Heart left ventricle (tissue), 16 donors: ENCODE measurements at regions not wholly inside any gene's neighbourhood (a gene's known extent, or its start where the extent isn't known, plus 50 kb on each side); places are given as distances from the start of the nearest gene placed in this dataset.

Experiments
- ATAC-seq, 4 donors: fragments of 200-7000 bp; cut with Tn5 transposase; one replicate each; pipeline ENCODE4 v1.9.1; 2020 to 2022; ENCODE audit warnings: moderate library complexity in 4 of 4, mild to moderate bottlenecking in 3 of 4, moderate number of reproducible peaks in 1 of 4
- DNase-seq, 5 donors: peaks; one replicate each; pipeline ENCODE4 v3.0.0-alpha.2; 2020
- H3K27ac ChIP-seq, 12 donors: fragments of 200-600 bp; sonication (generic) in 4 of 12; one replicate each; pipeline versions ENCODE4 v1.5.0 to v1.8.0; 2016 to 2022; ENCODE audit warnings: mild to moderate bottlenecking in 2 of 12
- H3K27me3 ChIP-seq, 9 donors: fragments of 200-600 bp; sonication (generic) in 2 of 9; one replicate each; pipeline versions ENCODE4 v1.5.1 to v1.8.0; 2016 to 2022; ENCODE audit warnings: mild to moderate bottlenecking in 3 of 9
- H3K36me3 ChIP-seq, 9 donors: fragments of 200-600 bp; sonication (generic) in 2 of 9; one replicate each; pipeline versions ENCODE4 v1.5.0 to v1.8.0; 2018 to 2022; ENCODE audit warnings: mild to moderate bottlenecking in 2 of 9
- H3K4me1 ChIP-seq, 12 donors: fragments of 200-600 bp; sonication (generic) in 4 of 12; one replicate each; pipeline versions ENCODE4 v1.5.0 to v1.8.0; 2016 to 2022; ENCODE audit warnings: mild to moderate bottlenecking in 3 of 12
- H3K4me3 ChIP-seq, 12 donors: fragments of 200-600 bp; sonication (generic) in 4 of 12; one replicate each; pipeline versions ENCODE4 v1.5.0 to v1.8.0; 2017 to 2022; ENCODE audit warnings: mild to moderate bottlenecking in 9 of 12, moderate library complexity in 4 of 12
- H3K9me3 ChIP-seq, 12 donors: fragments of 200-600 bp; sonication (generic) in 4 of 12; one replicate each; pipeline versions ENCODE4 v1.5.0 to v1.8.0; 2016 to 2022; ENCODE audit warnings: mild to moderate bottlenecking in 1 of 12
- POLR2A ChIP-seq, 2 donors: fragments of 450-650 bp; IDR thresholded peaks; one replicate each; pipeline ENCODE4 v1.6.1; 2017; ENCODE audit warnings: antibody characterized with exemption in 2 of 2, mild to moderate bottlenecking in 2 of 2, moderate library complexity in 2 of 2
- WGBS, 4 donors: extraction: QIAGEN DNeasy Blood & Tissue Kit in 2 of 4; methylation state at CpG; one replicate each; pipeline versions ENCODE4 v1.1.5 to v1.1.7; 2013 to 2018; 5-methylcytosine and 5-hydroxymethylcytosine counted together
- intact Hi-C, 10 donors: fragments of 100-400 bp; cut with DNase I; formaldehyde crosslinking; loops; one replicate each; pipeline versions ENCODE4 v1.11.1 to v1.14.2; 2022
- TF ChIP-seq, protein P1 (sequence below), 12 donors: fragments of 200-600 bp; sonication (generic) in 4 of 12; IDR thresholded peaks; one replicate each; pipeline versions ENCODE4 v1.5.0 to v1.8.0; 2018 to 2022; ENCODE audit warnings: antibody characterized with exemption in 12 of 12, mild to moderate bottlenecking in 5 of 12
- donor health status: ischemic (EF 13 %, LVEDD 7.1; RV severe dilation, severe dysfunction).
- donor health status: healthy with polysubstance abuse.
- donor health status: DM: no; HTN: yes; CAD: no.
- donor health status: DM: no; HTN: no; CAD: no.
- donor health status: ischemic (EF 25% LVEDD 6.9; RV normal size, moderate dysfunction).
- donor health status: ischemic (EF 25% LVEDD 5.7; RV mildly dilated, moderate dysfunction).
- donor health status: healthy.
- donor health status: DM: yes; HTN: yes; CAD: no.
- donor health status: ischemic (EF 35%, LVEDD 5.7; RV mildly dilated, moderate dysfunction).
- donor health status: nonischemic (EF 11% LVEDD 7.7; RV severe dilation, severe dysfunction).
- donor health status: DM: yes; HTN: yes; CAD: no.
- donor health status: PGD.
- donor health status: ischemic (EF 29% LVEDD 5.4; RV normal size, mild dysfunction).
- donor health status: nonischemic (EF 23%, LVEDD 6.1; RV moderate dilation, normal function).

DNA sequence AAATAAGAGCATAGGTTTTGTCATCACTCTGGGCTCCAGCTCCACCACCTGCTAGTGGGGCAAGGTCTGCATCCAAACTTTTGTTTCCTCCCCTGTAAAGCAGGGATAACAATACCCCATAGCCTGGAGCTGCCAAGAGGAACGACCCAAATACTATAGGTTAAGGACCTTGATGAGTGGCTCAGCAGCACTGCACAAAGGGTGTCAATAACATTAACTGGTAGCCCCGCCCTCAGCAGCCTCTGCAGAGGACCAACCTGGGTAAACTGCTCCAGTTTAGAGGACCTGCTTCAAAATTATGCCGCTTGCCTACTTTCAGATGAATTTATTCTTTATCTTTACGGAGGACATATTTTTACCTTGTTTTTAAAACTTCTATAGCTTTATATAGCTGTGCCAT lies 65.8 kb upstream of the RIOK3 start:
- 84 to 92% (median 88%) methylated on average over 4 of the region's 4 CpGs for WGBS, 4 donors

GRCh38 chr18:23388357-23388756 lies 64.7 kb upstream of the RIOK3 start:
- DNase-seq (no peak), ATAC-seq (no peak)
- no peaks in the 10 kb centered on the region for H3K4me1 ChIP-seq
- H3K27ac ChIP-seq, result no peak overlapping the region
- no peak for TF ChIP-seq POLR2A (IDR thresholded peaks at IDR 0.05)
- TF ChIP-seq, protein P1, sequence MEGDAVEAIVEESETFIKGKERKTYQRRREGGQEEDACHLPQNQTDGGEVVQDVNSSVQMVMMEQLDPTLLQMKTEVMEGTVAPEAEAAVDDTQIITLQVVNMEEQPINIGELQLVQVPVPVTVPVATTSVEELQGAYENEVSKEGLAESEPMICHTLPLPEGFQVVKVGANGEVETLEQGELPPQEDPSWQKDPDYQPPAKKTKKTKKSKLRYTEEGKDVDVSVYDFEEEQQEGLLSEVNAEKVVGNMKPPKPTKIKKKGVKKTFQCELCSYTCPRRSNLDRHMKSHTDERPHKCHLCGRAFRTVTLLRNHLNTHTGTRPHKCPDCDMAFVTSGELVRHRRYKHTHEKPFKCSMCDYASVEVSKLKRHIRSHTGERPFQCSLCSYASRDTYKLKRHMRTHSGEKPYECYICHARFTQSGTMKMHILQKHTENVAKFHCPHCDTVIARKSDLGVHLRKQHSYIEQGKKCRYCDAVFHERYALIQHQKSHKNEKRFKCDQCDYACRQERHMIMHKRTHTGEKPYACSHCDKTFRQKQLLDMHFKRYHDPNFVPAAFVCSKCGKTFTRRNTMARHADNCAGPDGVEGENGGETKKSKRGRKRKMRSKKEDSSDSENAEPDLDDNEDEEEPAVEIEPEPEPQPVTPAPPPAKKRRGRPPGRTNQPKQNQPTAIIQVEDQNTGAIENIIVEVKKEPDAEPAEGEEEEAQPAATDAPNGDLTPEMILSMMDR (IDR thresholded peaks at IDR 0.05), result no peak
- 95 to 100% (median 97%) methylated on average over 4 of the region's 4 CpGs for WGBS, 4 donors
- intact Hi-C loops, result loop anchor here in 3 of 10 donors (10.0 kb wide), 1 partner anchor 354 kb away; no protein-coding TSS in a partner anchor
- H3K27me3 ChIP-seq, result no peaks in the 10 kb centered on the region
- no peak overlapping the region for H3K4me3 ChIP-seq
- no peaks in the 10 kb centered on the region for H3K9me3 ChIP-seq
- H3K36me3 ChIP-seq, result peaks cover 0 to 7% (median 0%) of the 10 kb centered on the region in 9 donors

More for the DNA sequence above, 65.8 kb upstream of the RIOK3 start:
- Histone ChIP-seq H3K4me3 (no peak overlapping the region), H3K4me1 (no peaks in the 10 kb centered on the region), H3K27ac (no peak overlapping the region), H3K27me3 (no peaks in the 10 kb centered on the region), H3K9me3 (no peaks in the 10 kb centered on the region), H3K36me3 (peaks cover 0 to 7% (median 0%) of the 10 kb centered on the region in 9 donors)
- no peak for TF ChIP-seq POLR2A (IDR thresholded peaks at IDR 0.05)
- TF ChIP-seq, protein P1 (IDR thresholded peaks at IDR 0.05), result no peak
- ATAC-seq (no peak), DNase-seq (no peak)
- intact Hi-C loops, result loop anchor here in 3 of 10 donors (10.0 kb wide), 1 partner anchor 352 kb away; no protein-coding TSS in a partner anchor

DNA sequence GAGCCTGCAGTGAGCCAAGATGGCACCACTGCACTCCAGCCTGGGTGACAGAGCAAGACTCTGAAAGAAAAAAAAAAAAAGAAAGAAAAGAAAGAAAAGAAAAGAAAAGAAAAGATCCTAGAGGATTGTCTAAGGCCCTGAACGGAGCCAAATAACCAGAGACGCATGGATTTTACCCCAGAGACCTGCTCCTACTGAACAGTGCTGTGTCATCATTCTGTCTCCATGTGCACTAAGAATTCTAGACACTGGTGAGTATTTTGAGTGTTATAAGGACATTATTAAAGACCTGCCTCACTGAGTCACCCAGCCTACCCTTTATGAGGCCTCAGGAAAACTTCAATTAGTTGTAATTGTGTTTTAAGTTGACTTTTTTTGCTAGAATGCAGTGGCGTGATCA lies 61.9 kb upstream of the RIOK3 start:
- no peaks in the 10 kb centered on the region for H3K4me1 ChIP-seq
- no peak for ATAC-seq

GRCh38 chr18:23397907-23398306 lies 55.2 kb upstream of the RIOK3 start:
- Histone ChIP-seq H3K4me1 (peaks cover 0 to 6% (median 0%) of the 10 kb centered on the region in 12 donors), H3K9me3 (no peaks in the 10 kb centered on the region), H3K36me3 (peaks cover 0 to 7% (median 0%) of the 10 kb centered on the region in 9 donors), H3K27me3 (no peaks in the 10 kb centered on the region), H3K27ac (no peak overlapping the region), H3K4me3 (no peak overlapping the region)
- TF ChIP-seq, protein P1 (IDR thresholded peaks at IDR 0.05), result no peak
- no peak for TF ChIP-seq POLR2A (IDR thresholded peaks at IDR 0.05)
- ATAC-seq (no peak), DNase-seq (no peak)
- intact Hi-C loops, result no loop called here
- whole genome bisulfite sequencing, 4 donors, result 81 to 87% (median 83%) methylated on average over 3 of the region's 3 CpGs

More for the DNA sequence above, 61.9 kb upstream of the RIOK3 start:
- Histone ChIP-seq H3K9me3 (no peaks in the 10 kb centered on the region), H3K36me3 (no peaks in the 10 kb centered on the region), H3K27me3 (no peaks in the 10 kb centered on the region), H3K27ac (no peak overlapping the region), H3K4me3 (no peak overlapping the region)
- WGBS, 4 donors, result 85 to 91% (median 89%) methylated on average over 3 of the region's 3 CpGs
- intact Hi-C loops, result no loop called here
- DNase-seq, result no peak
- TF ChIP-seq, protein P1 (IDR thresholded peaks at IDR 0.05), result no peak
- no peak for TF ChIP-seq POLR2A (IDR thresholded peaks at IDR 0.05)
